Right ventricle myocardium inferior (tissue), 1 donor: ENCODE measurements at regions not wholly inside any gene's neighbourhood (a gene's known extent, or its start where the extent isn't known, plus 50 kb on each side); places are given as distances from the start of the nearest gene placed in this dataset.

Experiments
- ATAC-seq: fragments of 200-7000 bp; cut with Tn5 transposase; one replicate; pipeline ENCODE4 v1.9.1; 2020; ENCODE audit warnings: mild to moderate bottlenecking, moderate library complexity
- DNase-seq: peaks from one replicate; pipeline ENCODE4 v3.0.0; 2021; ENCODE audit errors: missing footprints
- intact Hi-C: fragments of 100-400 bp; cut with DNase I; formaldehyde crosslinking; loops from one replicate; pipeline ENCODE4 v1.11.0; 2022
- donor health status: DM: no; HTN: yes; CAD: no; lungs with severe emphysema.

DNA sequence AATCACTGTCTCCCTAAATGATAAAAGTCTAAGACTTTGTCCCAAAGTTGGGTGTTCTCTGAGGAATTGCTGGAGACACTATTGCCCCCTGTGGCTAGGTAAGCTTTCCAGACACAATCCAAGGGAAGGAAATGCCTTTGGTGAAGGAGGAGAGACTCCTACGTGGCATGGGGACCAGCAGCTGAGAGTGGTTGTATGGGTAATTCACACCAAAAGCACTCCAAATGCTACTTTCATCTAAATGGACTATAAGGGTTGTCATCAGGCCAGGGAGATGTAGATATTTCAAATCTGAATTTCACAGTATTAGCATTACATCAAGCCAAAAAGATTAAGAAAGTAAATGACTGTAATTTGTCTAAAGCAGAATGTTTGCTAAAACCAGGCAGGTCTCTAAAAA, 400.8 kb upstream of the THBS1 start:
- intact Hi-C loops, result no loop called here
- ATAC-seq (no peak), DNase-seq (no peak)

DNA sequence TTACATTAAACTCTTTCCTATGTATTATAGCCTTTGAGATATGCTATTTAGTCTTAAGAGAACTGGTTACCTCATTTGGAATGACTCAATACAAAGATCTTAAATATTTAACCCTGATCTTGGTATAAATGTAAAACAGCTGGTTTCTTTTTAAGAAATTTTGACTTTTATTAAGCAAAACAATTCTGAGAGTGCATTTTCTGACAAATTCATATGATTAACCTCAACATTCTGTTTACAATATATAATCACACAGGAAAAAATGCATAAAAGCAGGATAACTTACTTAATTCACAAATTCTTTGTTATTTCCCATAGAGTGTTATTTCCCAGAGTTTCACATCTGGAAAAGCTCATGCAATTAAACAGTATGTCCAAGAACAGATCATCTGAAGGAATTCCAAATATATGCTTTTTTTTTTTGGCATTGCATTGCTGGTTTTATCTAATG, 400.4 kb upstream of the THBS1 start:
- intact Hi-C loops, result no loop called here
- DNase-seq (no peak), ATAC-seq (no peak)

DNA sequence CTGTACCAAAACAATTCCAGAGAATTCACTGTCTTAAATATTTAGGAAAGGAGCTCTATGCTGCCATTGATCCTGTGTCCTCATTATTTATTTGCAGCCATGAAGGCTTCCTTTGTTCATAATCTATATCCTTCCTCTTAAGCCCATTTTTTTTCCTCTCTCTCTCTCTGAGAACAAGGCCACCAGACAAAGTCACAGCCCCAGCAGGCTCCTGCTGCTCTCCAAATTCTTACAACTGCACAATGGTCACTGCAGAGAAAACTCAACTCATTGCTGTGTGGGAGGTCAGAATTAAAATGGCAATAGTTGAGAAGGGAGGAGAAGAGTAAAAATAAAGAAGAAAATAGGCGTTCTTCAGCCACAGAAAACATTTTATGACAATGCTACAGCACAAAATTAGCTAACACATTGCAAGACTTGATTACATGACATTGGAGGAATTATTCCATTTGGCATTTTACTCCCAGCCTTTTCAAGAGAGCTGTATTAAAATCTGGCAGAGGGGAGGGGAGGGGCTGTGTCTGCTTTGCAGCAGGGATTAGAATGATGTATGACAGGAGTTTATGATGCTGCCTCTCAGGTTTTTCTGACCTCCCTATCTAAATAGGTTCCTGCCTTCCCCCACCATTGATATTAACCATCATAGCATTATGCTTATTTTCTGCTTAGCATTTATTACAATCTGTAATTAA, 399.7 kb upstream of the THBS1 start:
- no peak for ATAC-seq
- no peak for DNase-seq
- intact Hi-C loops, result no loop called here

DNA sequence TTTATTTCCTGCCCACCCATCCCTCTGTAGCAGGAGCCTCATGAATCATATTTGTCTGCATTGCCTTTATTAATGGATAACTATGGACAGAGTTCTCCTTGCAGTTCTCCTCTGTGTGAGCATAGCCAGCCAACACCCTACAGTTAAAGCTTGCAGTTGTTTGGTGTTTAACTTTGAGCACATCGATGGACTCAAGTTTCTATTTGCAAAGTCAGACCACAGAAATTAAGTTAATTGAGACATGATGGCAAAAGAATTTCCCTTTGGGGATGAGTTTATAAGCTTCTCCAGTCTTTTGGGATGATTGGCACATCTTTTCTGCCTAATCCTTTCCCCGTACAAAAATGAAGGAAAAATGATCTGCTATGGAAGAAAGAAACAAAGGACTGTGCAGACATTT, 398.9 kb upstream of the THBS1 start:
- no peak for ATAC-seq
- intact Hi-C loops, result no loop called here
- no peak for DNase-seq

DNA sequence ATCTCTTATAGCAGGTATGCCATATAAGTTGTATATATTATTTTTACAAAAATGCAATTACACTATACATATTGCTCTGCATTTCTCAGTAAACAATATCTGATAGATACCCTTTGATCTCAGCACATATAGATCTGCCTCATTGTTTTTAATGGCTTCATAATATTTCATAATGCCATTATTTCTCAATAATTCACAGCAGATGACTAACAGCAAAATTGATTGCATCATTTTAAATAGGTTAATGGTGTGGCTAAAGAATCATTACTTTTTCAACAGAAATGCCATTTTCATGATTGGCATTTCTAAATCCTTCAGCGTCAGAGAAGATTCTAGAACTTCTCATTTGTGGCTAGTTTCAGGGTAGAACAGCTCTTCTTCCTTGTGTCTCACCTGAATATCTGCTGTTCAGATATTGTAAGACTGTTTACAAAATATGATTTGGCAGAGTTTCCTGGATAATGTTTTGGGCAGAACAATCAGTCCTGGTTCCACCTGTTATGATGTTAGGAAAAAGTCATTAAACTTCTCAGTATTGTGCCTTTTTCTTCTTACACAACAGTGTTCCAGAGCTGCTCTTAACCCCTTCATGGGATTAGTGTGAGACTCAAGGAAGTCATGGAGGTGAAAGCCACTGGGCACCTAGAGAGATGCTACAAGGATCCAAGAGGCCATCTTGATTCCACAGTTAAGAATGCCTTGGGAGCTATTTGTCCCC, 397.6 kb upstream of the THBS1 start:
- intact Hi-C loops, result no loop called here
- no peak for DNase-seq
- no peak for ATAC-seq

DNA sequence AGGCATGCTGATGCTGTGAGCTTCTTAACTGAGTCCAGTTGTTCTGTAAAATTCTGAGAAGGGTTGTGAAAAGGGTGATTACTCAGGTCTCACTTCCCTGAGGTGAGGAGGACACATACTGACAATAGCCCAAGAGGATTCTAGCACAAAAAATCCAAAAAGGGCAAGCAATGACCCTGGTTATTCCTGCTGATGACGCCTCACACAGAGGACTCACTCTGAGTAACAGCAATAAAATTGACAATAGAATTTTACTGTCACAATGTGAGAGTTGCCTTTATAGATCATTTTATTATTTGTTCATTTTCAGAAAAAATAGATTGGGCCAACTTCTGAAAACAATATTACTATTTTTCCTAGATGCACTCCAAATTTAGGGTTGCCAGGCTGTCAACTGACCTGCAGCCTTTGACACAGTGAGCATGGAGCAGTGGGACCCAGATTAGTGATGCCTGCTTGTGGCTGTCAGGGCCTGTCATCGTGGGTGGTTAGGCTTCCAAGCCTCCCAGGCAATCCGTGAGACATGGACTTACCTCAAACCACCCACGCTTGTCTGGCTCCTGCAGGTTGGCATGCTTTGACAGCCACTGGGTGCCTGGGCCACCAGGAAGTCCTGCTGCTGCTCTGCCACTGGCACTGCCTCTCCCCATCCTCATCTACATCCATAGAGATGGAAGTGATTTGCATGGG, 396.0 kb upstream of the THBS1 start:
- no peak for ATAC-seq
- intact Hi-C loops, result no loop called here
- DNase-seq, result no peak

DNA sequence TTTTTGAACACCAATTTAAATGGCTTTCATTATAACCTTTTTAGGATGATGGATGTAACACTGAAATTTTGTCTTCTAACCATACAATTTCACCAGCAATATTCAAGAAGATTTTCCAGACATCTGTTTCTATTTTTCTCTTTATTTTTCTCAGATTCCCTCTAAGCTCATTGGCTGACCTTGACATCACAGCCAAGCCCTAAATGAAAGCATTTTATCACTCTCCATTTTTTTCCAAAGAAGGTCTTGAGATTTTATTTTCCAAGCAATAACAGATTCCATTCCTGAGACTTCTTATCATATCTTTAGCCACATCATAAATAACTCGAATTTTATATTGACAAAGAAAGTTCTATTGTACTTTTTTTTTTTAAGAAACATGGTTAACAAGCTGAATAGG, 392.6 kb upstream of the THBS1 start:
- no peak for ATAC-seq
- intact Hi-C loops, result no loop called here
- no peak for DNase-seq

DNA sequence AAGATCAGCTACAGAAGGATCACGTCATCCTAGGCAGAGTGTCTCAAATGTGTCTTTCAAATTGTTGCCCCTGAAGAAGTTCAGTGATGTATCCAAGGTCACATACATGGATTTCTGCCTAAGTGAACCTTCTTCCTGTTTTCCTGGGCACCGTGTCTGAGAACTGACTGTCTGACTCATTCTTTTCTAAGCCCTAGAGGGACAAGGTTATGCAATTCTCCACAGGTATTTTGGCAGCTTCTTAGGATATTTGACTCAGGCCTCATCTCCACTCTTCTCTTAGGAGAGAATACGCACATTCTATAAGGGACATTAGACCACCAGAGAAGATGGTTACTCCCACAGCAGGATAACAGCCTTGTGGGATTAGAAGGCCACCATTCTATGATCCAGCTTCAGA, 391.9 kb upstream of the THBS1 start:
- intact Hi-C loops, result no loop called here
- DNase-seq (no peak), ATAC-seq (no peak)

DNA sequence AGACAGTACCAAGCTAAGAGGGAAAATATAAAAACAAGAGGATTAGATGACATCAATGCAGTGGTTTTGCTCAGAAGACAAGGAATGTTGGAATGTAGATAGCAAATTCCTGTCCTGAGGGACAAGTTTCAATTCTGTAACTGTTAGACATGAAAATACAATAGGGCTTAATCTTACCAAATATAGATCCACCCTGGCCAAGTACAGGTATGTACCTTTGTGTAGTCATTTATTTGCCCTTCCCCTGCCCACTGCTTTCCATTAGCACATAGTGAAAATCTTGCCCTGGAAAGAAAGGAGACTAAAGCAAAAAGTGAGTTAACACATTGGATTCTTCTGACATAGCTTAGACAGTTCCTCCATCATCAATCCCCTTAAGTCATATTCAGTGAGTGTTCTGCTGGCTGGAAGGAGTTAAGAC, 389.0 kb upstream of the THBS1 start:
- no peak for DNase-seq
- no peak for ATAC-seq
- intact Hi-C loops, result no loop called here

DNA sequence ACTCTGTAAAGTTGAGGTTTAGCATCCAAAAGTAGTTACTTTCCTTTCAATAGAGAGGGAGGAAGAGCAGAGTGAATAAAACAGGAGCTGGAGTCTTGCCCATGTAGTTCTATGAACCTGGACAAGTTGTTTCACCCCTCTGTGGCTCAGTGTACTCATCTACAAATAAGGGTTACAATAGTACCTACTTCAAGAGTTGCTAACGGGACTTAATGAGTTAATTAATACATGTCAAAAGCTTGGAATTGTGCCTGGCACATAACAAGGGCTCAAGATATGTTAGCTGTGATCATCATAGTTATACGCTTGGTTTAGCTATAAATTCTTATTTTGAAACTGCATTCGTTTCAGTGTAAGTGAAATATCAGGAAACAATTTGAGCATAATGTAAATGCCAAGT, 388.5 kb upstream of the THBS1 start:
- intact Hi-C loops, result no loop called here
- ATAC-seq (no peak), DNase-seq (no peak)

DNA sequence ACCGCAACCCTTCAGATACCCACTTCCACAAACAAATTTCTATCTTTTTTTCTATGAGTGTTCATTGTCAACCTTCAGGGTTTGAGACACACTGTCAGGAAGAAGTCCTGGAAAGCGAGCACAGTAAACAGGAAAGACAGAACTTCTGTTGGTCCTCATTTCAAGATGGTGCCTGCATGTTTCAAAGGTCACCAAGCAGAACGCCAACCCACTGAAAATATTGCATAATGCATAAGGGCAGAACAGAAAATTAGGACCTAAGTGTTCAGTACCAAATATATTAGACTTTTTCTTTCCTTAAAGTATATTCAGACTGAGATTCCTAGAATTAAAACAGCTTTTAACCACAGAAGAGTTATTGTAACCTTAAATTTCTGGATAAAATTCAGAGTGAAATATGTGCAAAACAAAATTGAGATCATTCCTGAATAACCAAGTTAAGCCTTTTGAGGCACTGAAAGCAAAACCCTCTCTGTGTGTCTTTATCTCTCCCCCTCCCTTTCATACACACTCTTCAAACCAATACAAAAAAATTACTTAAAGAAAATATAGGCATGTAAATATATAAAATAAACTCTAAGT, 387.8 kb upstream of the THBS1 start:
- ATAC-seq (no peak), DNase-seq (no peak)
- intact Hi-C loops, result no loop called here

DNA sequence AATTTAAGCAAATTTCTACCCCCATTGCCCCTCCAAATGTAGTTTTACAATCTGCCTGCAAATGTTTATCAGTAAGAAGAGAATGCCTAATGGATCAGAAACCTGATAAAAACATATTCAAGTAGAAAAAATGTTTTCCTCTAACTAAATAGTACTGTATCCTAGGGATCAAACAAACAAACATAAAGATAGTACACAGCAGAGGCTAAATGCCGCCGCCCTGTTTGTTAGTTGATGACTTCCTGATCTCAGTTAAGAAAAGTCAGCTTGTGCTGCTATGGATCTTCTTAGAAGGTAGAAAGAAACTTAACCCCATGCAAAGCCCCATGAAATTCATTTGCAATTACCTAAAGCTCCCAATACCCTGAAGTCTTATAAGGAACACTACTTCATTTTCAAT, 387.3 kb upstream of the THBS1 start:
- ATAC-seq, result no peak
- no peak for DNase-seq
- intact Hi-C loops, result no loop called here

DNA sequence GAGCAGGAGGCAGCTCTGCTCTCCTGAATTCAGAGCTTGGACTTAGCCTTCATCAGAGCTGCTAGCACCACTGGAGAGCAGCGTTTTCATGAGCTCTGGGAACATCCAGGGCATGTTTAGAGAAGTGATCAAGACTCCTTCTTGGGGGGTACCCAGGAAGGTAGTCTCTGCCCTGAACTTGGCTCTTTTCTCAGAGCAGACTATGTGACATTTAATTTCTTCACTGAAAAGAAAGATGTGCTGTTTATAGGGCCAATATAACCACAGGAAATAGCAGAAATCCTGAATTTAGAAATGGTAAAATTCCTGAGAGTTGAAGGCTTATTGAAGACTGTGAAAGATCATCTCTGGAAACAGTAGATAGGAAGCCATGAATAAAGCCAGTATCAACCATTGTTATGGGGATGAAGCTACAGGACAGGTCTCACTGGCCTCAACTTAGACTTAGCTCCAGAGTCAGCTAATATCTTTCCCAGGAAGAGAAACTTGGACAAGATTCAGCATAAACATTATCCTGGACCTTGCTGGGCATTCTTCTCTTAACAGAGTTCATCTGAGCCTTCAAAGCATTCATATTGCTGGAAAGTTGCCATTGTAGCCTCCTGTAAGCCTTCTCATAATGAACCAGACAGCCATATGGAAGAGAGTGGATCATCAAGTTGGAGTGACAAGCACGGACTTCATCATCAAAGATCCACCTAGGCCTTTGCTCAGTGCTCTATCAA, 386.6 kb upstream of the THBS1 start:
- intact Hi-C loops, result no loop called here
- ATAC-seq (no peak), DNase-seq (no peak)

DNA sequence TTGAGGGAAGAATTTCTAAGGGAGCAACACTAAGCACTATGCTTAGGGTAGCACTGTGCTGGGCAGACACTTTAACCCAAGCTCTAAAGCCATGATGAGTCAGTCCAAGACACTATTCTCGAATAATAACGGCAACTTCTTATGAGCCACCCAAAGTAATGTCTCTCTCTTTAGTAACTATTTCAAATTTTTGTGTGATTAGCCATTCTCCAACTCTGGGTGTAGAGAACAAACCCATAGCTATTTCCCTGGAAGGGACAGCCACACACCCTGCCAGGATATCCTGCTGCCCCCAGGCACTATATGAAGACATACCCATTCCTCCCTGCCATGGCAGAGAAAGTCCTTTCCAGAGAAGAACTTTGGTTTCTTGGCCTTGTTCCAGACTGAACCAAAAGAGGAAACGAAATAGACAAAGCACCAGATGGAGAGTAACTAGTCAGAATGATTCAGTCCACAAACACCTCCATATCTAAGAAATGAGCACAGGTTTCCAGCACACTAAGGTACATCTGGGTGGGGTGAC, 384.9 kb upstream of the THBS1 start:
- intact Hi-C loops, result no loop called here
- no peak for ATAC-seq

DNA sequence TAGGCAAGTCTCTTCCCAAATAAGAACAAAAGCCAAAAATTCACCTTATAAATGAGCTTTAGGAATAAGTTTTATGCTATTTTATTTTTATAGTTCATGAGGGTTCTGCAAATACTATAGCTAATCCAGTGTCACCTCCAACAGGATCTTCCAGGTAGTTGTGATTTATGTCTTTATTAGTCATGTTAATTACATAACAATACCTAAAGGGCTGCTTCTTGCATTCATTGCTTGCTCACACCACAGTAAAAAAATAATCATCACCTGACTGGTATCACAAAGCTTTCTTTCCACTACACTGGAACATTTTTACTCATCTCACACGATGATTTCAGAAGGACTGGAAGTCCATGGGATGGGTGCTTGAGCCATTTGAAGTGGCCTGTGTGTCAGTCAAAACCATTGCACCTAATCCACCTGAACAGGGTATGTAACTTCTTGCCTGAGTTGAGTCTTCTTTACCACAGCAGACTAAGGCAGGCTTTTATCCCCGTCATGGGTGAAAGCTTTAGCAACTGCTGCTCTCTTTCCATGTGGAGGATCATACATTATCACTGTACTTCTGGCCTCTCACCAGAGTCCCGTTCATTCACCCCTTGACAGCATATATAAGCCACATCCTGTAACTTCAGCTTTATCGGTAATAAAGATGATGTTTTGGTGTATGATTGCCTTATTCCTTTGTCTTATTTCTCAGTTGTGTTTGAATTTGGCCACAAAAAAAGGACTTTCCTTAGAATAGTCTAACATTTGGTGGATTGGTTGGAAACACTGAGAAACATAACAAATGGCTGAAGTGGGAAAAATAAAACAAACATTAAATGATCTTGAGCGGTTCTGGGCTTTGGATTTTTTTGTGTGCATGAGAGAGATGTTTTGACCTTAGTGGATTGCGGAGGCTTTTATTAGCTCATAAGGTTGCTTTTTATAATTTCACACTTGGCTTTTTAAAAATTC, 382.6 kb upstream of the THBS1 start:
- intact Hi-C loops, result no loop called here
- DNase-seq (no peak), ATAC-seq (no peak)

More for the DNA sequence above, 384.9 kb upstream of the THBS1 start:
- no peak for DNase-seq

DNA sequence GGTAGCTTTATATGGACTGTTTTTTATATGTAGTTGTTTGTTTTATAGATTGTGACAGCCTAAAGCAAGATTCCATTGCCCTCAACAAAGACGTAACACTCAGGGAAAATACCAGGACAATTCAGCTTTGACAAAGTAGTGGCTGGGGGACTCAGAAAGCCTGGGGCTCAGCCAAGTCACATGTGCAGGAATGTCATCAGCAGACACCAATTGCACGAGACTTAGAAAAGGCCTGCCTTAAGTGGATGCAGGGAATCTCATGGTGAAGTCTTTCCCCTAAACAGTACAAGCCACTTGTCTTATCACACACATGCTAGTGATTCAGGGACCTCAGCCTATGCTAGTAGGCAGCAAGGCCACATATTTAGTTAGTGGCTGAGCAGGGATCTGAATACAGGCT, 381.8 kb upstream of the THBS1 start:
- DNase-seq (no peak), ATAC-seq (peak; percentile 70)
- intact Hi-C loops, result no loop called here

DNA sequence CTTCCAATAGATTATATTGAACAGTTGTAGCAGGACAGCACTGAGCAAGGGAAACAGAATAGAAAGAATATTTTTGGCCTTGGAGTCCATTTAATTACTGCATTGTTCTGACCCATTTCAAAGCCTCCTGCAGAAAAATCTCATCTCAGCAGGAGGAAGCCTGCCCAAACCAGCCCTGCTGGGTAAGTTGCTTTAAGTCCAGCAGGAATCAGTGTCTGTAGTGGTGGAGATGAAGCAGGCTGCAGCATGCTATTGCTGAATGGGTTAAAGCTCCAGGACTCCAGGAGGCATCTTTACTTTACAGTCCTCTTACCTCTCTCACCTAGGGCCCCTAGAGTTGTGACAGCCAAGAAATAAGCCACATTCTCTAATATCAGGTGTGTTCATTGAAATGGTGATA, 380.3 kb upstream of the THBS1 start:
- DNase-seq (no peak), ATAC-seq (no peak)
- intact Hi-C loops, result no loop called here

DNA sequence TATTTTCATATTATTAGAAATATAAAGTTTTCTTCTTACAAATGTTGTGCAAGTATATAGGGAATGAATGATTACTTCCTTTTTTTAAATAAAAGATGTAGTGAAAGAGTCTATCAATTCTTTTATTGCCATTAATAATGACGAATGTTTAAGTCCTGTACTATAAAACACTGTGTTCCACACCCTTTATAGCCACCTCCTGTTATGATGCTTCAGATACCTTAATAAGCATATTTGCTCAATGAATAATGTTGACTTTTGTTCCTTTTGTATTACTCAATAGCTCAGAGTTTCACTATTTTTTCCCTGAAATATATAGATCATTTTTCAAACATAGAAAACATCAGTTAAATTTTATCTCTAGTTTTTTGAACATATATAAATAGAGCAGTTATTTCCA, 378.2 kb upstream of the THBS1 start:
- no peak for ATAC-seq
- intact Hi-C loops, result no loop called here
- DNase-seq, result no peak
